ENCODE measurements at regions not wholly inside any gene's neighbourhood (a gene's known extent, or its start where the extent isn't known, plus 50 kb on each side); places are given as distances from the start of the nearest gene placed in this dataset.

GRCh38 chr10:114730291-114730690 lies 72.2 kb upstream of the ABLIM1 start (continued):
- TF ChIP-seq CHD7 (IDR thresholded peaks at IDR 0.05; ENCODE audit: insufficient replicate concordance, low read length), result no peak
- no peak for TF ChIP-seq SP4 (IDR thresholded peaks at IDR 0.05; ENCODE audit: low read length)
- TF ChIP-seq ZNF274 (IDR thresholded peaks at IDR 0.05; ENCODE audit: borderline replicate concordance, extremely low read depth, low read length), result no peak
- TF ChIP-seq CEBPB (IDR thresholded peaks at IDR 0.05; ENCODE audit: low read depth, low read length), result no peak
- no peak for TF ChIP-seq JUND (IDR thresholded peaks at IDR 0.05; ENCODE audit: low read length)
- TF ChIP-seq HDAC2 (IDR thresholded peaks at IDR 0.05; ENCODE audit: borderline replicate concordance in 1 of 2, low read depth in 2 of 2, low read length in 2 of 2), result no peak
- no peak for TF ChIP-seq SIX5 (IDR thresholded peaks at IDR 0.05; ENCODE audit: low read depth, low read length)
- no peak for TF ChIP-seq USF2 (IDR thresholded peaks at IDR 0.05; ENCODE audit: low read length)
- TF ChIP-seq RAD21 (IDR thresholded peaks at IDR 0.05 in 1 of 2, conservative IDR thresholded peaks at IDR 0.05 in 1 of 2; ENCODE audit: low read depth in 2 of 2, low read length in 2 of 2), result no peak
- no peak for TF ChIP-seq MAFK (IDR thresholded peaks at IDR 0.05; ENCODE audit: low read depth, low read length)
- no peak for TF ChIP-seq SIN3A (conservative IDR thresholded peaks at IDR 0.05 in 1 of 2, IDR thresholded peaks at IDR 0.05 in 1 of 2; ENCODE audit: low read depth in 1 of 2, low read length in 2 of 2)
